ENCODE measurements at regions not wholly inside any gene's neighbourhood (a gene's known extent, or its start where the extent isn't known, plus 50 kb on each side); places are given as distances from the start of the nearest gene placed in this dataset.

DNA sequence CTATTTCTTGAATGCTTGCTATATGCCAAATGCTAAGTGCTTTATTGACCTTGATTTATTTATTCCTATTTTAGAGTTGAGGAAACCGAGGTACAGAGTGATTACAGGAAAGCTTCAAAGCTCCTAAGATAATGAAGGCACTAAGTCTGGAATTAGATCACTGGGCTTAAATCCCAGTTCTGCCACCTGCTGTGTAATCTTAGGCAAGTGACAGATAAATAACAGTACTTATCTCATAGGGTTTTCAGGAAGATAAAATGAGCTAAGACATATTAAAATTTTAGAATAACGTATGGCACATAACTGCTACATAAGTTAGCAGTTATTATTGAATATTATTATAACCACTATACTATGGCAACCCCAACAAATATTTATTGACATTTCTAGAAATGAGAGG is 843.8 kb downstream of the DTWD2 start:
- TF ChIP-seq, protein P1, sequence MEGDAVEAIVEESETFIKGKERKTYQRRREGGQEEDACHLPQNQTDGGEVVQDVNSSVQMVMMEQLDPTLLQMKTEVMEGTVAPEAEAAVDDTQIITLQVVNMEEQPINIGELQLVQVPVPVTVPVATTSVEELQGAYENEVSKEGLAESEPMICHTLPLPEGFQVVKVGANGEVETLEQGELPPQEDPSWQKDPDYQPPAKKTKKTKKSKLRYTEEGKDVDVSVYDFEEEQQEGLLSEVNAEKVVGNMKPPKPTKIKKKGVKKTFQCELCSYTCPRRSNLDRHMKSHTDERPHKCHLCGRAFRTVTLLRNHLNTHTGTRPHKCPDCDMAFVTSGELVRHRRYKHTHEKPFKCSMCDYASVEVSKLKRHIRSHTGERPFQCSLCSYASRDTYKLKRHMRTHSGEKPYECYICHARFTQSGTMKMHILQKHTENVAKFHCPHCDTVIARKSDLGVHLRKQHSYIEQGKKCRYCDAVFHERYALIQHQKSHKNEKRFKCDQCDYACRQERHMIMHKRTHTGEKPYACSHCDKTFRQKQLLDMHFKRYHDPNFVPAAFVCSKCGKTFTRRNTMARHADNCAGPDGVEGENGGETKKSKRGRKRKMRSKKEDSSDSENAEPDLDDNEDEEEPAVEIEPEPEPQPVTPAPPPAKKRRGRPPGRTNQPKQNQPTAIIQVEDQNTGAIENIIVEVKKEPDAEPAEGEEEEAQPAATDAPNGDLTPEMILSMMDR (IDR thresholded peaks at IDR 0.05): no peak
- TF ChIP-seq POLR2A (IDR thresholded peaks at IDR 0.05): no peak
